ENCODE measurements at regions not wholly inside any gene's neighbourhood (a gene's known extent, or its start where the extent isn't known, plus 50 kb on each side); places are given as distances from the start of the nearest gene placed in this dataset.

- TF ChIP-seq CTCF (IDR thresholded peaks at IDR 0.05) (no peak), EZH2 (IDR thresholded peaks at IDR 0.05; ENCODE audit: borderline replicate concordance, insufficient read depth, low read depth, low read length, poor library complexity, severe bottlenecking) (no peak)
Measured at GRCh38 chr5:3343211-3343610, 252.4 kb upstream of the IRX1 start.
